ENCODE measurements at regions not wholly inside any gene's neighbourhood (a gene's known extent, or its start where the extent isn't known, plus 50 kb on each side); places are given as distances from the start of the nearest gene placed in this dataset.

GRCh38 chr9:107940616-107941595 lies 451.3 kb upstream of the KLF4 start:
- no peak for TF ChIP-seq CTCF (IDR thresholded peaks at IDR 0.05)
- no peak for TF ChIP-seq POLR2A (IDR thresholded peaks at IDR 0.05)

Data from right lobe of liver (tissue), 4 donors.